H54 (cell line): ENCODE measurements at regions not wholly inside any gene's neighbourhood (a gene's known extent, or its start where the extent isn't known, plus 50 kb on each side); places are given as distances from the start of the nearest gene placed in this dataset.

Experiments
- DNase-seq: peaks from one replicate; pipeline ENCODE4 v3.0.0; 2011; ENCODE audit warnings: low spot score, mixed read lengths; ENCODE audit not compliant: insufficient read length
- FAIRE-seq: peaks from 3 replicates; lab custom pipeline; 2011; peaks lifted over from hg19 to GRCh38; lab: Jason Lieb, UNC
- POLR2A ChIP-seq: IDR thresholded peaks from 2 replicates; pipeline ENCODE4 v1.6.1; 2011; ENCODE audit warnings: low read depth, mild to moderate bottlenecking, low read length

DNA sequence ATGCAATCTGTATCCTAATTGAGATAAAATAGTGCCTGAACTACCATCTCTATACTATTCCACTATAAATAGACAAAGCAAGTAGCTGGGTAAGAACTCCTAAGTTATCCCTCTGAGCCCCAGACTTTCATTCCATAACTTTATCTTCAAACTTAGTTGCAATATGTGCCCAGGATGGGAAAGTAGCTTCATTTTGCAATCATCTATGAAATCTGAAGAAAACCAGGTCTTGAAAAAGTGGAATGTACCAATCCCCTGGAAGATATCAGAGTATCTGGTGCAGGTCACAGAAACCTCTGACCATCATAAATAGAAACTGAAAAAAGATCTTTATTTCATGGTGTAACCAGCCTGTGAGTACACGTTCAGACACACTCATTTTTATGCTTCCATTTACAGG, 78.1 kb upstream of the TMEM178A start:
- TF ChIP-seq POLR2A = no peak
- DNase-seq = no peak
- FAIRE-seq = no peak

DNA sequence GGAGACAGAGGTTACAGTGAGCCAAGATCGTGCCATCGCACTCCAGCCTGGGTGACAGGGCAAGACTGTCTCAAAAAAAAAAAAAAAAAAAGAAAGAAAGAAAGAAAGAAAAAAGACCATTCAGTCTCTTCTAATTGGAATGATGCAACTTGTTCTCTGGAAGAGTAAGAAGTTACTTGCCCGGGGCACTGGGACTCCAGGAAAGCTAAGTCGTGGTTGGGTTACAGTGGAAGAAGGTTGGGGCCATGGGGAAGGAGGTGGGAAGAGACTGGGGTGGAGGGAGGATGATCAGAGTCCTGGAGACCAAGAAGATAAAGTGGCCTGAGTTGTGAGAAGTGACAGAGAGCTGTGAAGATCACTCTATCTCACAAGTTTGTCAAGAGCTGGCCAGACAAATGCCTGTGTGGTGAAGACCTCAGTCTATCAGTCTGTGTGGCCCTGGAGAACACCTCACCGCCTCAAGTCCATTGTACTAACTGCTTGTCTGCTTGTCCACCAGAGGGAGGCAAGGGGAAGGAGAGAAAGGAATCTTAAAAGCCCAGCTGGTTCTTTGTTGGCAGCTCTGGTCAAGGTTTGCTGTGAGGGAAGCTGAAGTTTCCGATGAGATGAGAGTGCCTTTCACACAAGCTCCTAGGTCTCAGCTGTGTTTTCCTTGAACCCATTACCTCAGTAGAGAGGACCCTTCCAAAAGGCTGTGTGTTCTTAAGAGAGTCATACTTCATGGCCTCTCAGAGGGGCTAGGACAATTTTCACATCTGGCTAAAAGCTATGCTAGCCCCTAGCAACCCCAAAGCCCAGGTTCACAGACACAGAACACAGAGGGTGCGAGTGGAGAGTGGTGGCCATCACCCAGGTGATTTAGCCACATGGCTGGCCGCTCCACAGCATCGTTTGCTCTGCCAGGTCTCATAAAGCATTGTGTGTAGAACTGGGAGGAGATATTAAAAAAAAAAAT, 72.0 kb upstream of the TMEM178A start:
- FAIRE-seq = no peak
- no peak for TF ChIP-seq POLR2A
- DNase-seq = peak; percentile 49

DNA sequence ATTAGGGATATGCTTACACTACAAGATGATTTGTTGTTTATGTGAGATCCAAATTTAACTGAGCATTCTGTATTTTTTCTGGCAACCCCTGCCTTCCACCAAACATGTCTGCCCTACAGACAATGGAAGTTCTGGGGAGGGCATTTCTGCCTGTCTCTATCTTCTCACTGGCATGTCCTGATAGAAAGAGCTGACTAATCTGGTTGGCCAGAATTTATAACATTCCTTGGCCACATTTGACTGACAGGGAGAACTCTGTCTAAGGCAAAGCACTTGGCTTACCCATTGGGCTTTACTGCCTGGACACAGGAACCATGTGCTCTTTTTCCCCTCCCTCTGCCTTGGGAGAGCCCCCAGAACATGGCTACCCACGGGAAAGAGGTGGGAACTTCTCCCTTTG, 70.6 kb upstream of the TMEM178A start:
- no peak for FAIRE-seq

GRCh38 chr2:39597314-39597713, 68.4 kb upstream of the TMEM178A start:
- FAIRE-seq (no peak), DNase-seq (no peak)
- TF ChIP-seq POLR2A = no peak

More for the DNA sequence above, 70.6 kb upstream of the TMEM178A start:
- no peak for TF ChIP-seq POLR2A
- DNase-seq = no peak

DNA sequence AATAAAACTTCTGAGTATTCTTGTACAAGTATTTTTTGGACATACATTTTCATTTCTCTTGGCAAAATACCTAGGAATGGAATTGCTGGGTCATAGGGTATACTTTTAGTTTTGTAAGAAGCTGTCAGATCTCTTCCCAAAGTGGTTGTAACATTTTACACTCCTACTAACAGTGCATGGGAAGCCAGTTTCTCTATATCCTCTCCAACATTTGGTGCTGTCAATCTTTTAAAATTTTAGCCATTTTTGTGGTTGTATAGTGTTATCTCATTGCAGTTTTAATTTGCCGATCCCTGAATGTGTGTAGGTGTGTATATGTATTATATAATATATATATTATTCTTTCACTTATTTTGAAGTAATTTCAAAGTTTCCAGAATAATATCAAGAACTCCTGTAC, 63.1 kb upstream of the TMEM178A start:
- FAIRE-seq (no peak), DNase-seq (no peak)
- no peak for TF ChIP-seq POLR2A

- DNase-seq (no peak), FAIRE-seq (no peak)
- no peak for TF ChIP-seq POLR2A
These were observed 62.3 kb upstream of the TMEM178A start for GRCh38 chr2:39603436-39603835.

DNA sequence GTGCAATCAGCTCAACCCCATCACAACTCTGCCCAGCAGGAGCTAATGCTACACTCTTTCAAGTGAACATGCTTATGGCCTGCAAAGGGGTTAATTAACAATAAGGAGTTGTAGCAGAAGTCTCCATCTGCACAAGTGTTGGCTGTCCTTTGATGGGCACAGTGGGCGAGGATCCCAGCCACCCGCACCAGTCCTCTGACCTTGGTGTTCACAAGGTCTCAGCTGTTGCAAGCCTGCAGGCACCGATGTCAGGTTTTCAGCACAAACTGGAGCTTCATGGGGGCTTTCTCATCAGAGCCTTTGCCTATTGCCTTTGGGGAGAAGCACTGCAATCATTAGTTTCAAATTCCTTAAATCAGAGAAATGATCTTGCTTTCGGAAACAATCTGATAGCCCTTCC, 60.9 kb upstream of the TMEM178A start:
- TF ChIP-seq POLR2A = no peak
- FAIRE-seq = no peak
- DNase-seq = no peak

- FAIRE-seq = no peak
- TF ChIP-seq POLR2A = no peak
- DNase-seq = no peak
These were observed 59.1 kb upstream of the TMEM178A start for GRCh38 chr2:39606585-39606984.

DNA sequence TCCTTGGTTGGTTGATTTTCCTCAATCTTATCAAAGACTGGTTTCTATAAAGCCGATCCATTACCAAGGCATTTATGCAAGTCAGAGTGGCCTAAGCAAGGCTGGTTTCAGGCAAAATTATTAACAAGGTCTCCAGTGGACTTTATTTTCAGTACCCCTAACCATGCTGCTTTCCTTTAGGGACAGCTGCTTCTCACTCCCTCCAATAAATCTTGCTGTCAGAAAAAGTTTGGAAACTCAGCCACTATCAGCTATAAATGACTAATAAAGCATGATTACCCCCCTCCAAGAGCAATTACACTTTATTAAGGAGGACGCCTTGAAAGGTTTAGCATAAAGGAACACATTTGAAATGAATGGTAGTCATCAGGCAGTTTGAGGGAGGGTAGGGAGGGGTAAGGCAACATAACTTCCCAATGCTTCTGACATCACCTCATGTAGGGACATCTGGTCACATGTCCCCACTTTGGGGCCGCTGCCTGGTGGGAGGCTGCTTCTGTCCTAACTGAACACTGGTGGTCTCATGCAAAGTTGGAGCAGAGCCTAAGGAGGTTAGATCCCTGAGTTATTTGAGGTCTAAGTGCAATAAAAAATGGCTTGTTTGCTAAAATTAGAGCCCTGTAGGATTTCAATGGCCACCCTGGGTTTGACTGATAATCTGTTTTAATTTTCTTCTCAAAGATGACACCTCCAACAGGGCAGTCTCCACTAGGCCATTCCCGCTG, 58.0 kb upstream of the TMEM178A start:
- DNase-seq (no peak), FAIRE-seq (no peak)
- no peak for TF ChIP-seq POLR2A

GRCh38 chr2:39608263-39608575, 57.5 kb upstream of the TMEM178A start:
- no peak for TF ChIP-seq POLR2A
- DNase-seq (no peak), FAIRE-seq (no peak)

- DNase-seq = no peak
- no peak for FAIRE-seq
- TF ChIP-seq POLR2A = no peak
These were observed 56.9 kb upstream of the TMEM178A start for GRCh38 chr2:39608686-39609441.

GRCh38 chr2:39609917-39610316, 55.8 kb upstream of the TMEM178A start:
- no peak for DNase-seq
- no peak for FAIRE-seq
- TF ChIP-seq POLR2A = no peak

- no peak for TF ChIP-seq POLR2A
- DNase-seq = no peak
- FAIRE-seq = no peak
These were observed 50.0 kb upstream of the TMEM178A start for GRCh38 chr2:39615675-39616074.
